H9 (cell line): ENCODE measurements at regions not wholly inside any gene's neighbourhood (a gene's known extent, or its start where the extent isn't known, plus 50 kb on each side); places are given as distances from the start of the nearest gene placed in this dataset.

Source experiments
- DNase-seq: peaks from one replicate; pipeline ENCODE4 v3.0.0-alpha.2; 2017
- H2AFZ ChIP-seq: one replicate; pipeline ENCODE4 v1.6.1; 2013; ENCODE audit warnings: mild to moderate bottlenecking, low read length, control low read depth, moderate library complexity
- H2AK5ac ChIP-seq: 2 replicates; pipeline ENCODE4 v1.6.1; 2013; ENCODE audit warnings: low read length, control low read depth, mixed read lengths; ENCODE audit not compliant: insufficient read length
- H2BK120ac ChIP-seq: one replicate; pipeline ENCODE4 v1.6.1; 2013; ENCODE audit warnings: low read depth, mild to moderate bottlenecking, low read length, control low read depth, inconsistent platforms; ENCODE audit not compliant: poor library complexity, severe bottlenecking
- H2BK12ac ChIP-seq: 2 replicates; pipeline ENCODE4 v1.6.1; 2013; ENCODE audit warnings: low read length, control low read depth, mixed read lengths, low read depth; ENCODE audit not compliant: insufficient read length
- H2BK15ac ChIP-seq: 2 replicates; pipeline ENCODE4 v1.6.1; 2013; ENCODE audit warnings: low read depth, low read length, control low read depth
- H2BK20ac ChIP-seq: one replicate; pipeline ENCODE4 v1.6.1; 2013; ENCODE audit warnings: low read depth, mild to moderate bottlenecking, low read length, control low read depth, inconsistent platforms; ENCODE audit not compliant: poor library complexity, severe bottlenecking
- H2BK5ac ChIP-seq: 2 replicates; pipeline ENCODE4 v1.6.1; 2013; ENCODE audit warnings: low read length, control low read depth, mixed read lengths; ENCODE audit not compliant: insufficient read length
- H3K14ac ChIP-seq: 2 replicates; pipeline ENCODE4 v1.6.1; 2013; ENCODE audit warnings: low read length, control low read depth; ENCODE audit not compliant: insufficient read depth
- H3K18ac ChIP-seq: 2 replicates; pipeline ENCODE4 v1.6.1; 2013; ENCODE audit warnings: low read depth, mild to moderate bottlenecking, mixed read lengths, low read length, control low read depth; ENCODE audit not compliant: insufficient read length
- H3K23ac ChIP-seq: 2 replicates; pipeline ENCODE4 v1.6.1; 2013; ENCODE audit warnings: low read length, control low read depth, mixed read lengths, low read depth; ENCODE audit not compliant: insufficient read length
- H3K23me2 ChIP-seq: 2 replicates; pipeline ENCODE4 v1.6.1; 2013; ENCODE audit warnings: low read depth, mild to moderate bottlenecking, mixed read lengths, low read length, control low read depth; ENCODE audit not compliant: insufficient read length, poor library complexity, severe bottlenecking
- H3K27ac ChIP-seq: 2 replicates; pipeline ENCODE4 v1.5.1; 2013; ENCODE audit warnings: low read length, control low read depth, mixed read lengths, low read depth; ENCODE audit not compliant: insufficient read length
- H3K27me3 ChIP-seq: 2 replicates; pipeline ENCODE4 v1.6.1; 2013; ENCODE audit warnings: low read length, control low read depth, inconsistent platforms; ENCODE audit not compliant: insufficient read depth
- H3K4ac ChIP-seq: 2 replicates; pipeline ENCODE4 v1.6.1; 2013; ENCODE audit warnings: low read depth, mild to moderate bottlenecking, control low read depth, inconsistent platforms, low read length, moderate library complexity
- H3K4me1 ChIP-seq: 2 replicates; pipeline ENCODE4 v1.6.1; 2013; ENCODE audit warnings: low read length, control low read depth, inconsistent platforms; ENCODE audit not compliant: insufficient read depth
- H3K4me2 ChIP-seq: 2 replicates; pipeline ENCODE4 v1.6.1; 2013; ENCODE audit warnings: low read length, control low read depth, mixed read lengths; ENCODE audit not compliant: insufficient read length, insufficient read depth
- H3K56ac ChIP-seq: 2 replicates; pipeline ENCODE4 v1.6.1; 2013; ENCODE audit warnings: low read depth, mild to moderate bottlenecking, mixed read lengths, low read length, control low read depth; ENCODE audit not compliant: insufficient read length
- H3K79me1 ChIP-seq: 2 replicates; pipeline ENCODE4 v1.6.1; 2013; ENCODE audit warnings: low read depth, mild to moderate bottlenecking, moderate library complexity, low read length, control low read depth, inconsistent platforms; ENCODE audit not compliant: insufficient read depth, poor library complexity, severe bottlenecking
- H3K79me2 ChIP-seq: 2 replicates; pipeline ENCODE4 v1.6.1; 2013; ENCODE audit warnings: low read length, control low read depth, inconsistent platforms; ENCODE audit not compliant: insufficient read depth
- H3K9ac ChIP-seq: 2 replicates; pipeline ENCODE4 v1.6.1; 2013; ENCODE audit warnings: low read length, control low read depth, mixed read lengths; ENCODE audit not compliant: insufficient read length; ENCODE audit errors: extremely low read depth
- H3K9me3 ChIP-seq: one replicate; pipeline ENCODE4 v1.6.1; 2013; ENCODE audit warnings: low read depth, low read length, inconsistent platforms; ENCODE audit not compliant: control insufficient read depth
- H3T11ph ChIP-seq: one replicate; pipeline ENCODE4 v1.6.1; 2013; ENCODE audit warnings: mild to moderate bottlenecking, low read length, control low read depth, inconsistent platforms
- H4K20me1 ChIP-seq: one replicate; pipeline ENCODE4 v1.6.1; 2013; ENCODE audit not compliant: control insufficient read depth, insufficient read length, insufficient read depth
- H4K5ac ChIP-seq: 2 replicates; pipeline ENCODE4 v1.6.1; 2013; ENCODE audit warnings: low read depth, mild to moderate bottlenecking, mixed read lengths, low read length, control low read depth; ENCODE audit not compliant: insufficient read length
- H4K8ac ChIP-seq: replicated peaks from 2 replicates; pipeline ENCODE4 v1.6.1; 2013; ENCODE audit warnings: low read length, control low read depth, mixed read lengths, low read depth; ENCODE audit not compliant: insufficient read length
- H4K91ac ChIP-seq: 2 replicates; pipeline ENCODE4 v1.6.1; 2013; ENCODE audit warnings: low read depth, mild to moderate bottlenecking, moderate library complexity, mixed read lengths, low read length, control low read depth; ENCODE audit not compliant: insufficient read length
- H3K27ac Mint-ChIP-seq, 3 experiments: 2 replicates in 2 of 3; 3 replicates in 1 of 3; pipeline ENCODE4 v1.8.0; 2020 to 2021; ENCODE audit warnings: mixed read lengths in 3 of 3, mild to moderate bottlenecking in 1 of 3, moderate library complexity in 1 of 3
- H3K27me3 Mint-ChIP-seq: 2 replicates; pipeline ENCODE4 v1.8.0; 2021; ENCODE audit warnings: low read depth, mild to moderate bottlenecking, moderate library complexity, mixed read lengths
- H3K36me3 Mint-ChIP-seq, 3 experiments: 2 replicates in 2 of 3; 3 replicates in 1 of 3; pipeline ENCODE4 v1.8.0; 2020 to 2021; ENCODE audit warnings: low read depth in 3 of 3, mixed read lengths in 3 of 3; ENCODE audit not compliant: insufficient read depth in 1 of 3
- H3K4me1 Mint-ChIP-seq, 2 experiments: 2 replicates each; pipeline ENCODE4 v1.8.0; 2020; ENCODE audit warnings: mixed read lengths in 2 of 2
- H3K4me3 Mint-ChIP-seq, 2 experiments: 2 replicates in 1 of 2; 3 replicates in 1 of 2; pipeline ENCODE4 v1.8.0; 2020 to 2021; ENCODE audit warnings: mild to moderate bottlenecking in 2 of 2, mixed read lengths in 2 of 2, moderate library complexity in 1 of 2
- H3K9me3 Mint-ChIP-seq, 2 experiments: 2 replicates in 1 of 2; 3 replicates in 1 of 2; pipeline ENCODE4 v1.8.0; 2020; ENCODE audit warnings: mild to moderate bottlenecking in 2 of 2, mixed read lengths in 2 of 2, moderate library complexity in 1 of 2
- CTCF ChIP-seq: fragments of 200-600 bp; sonication (generic); conservative IDR thresholded peaks from 3 replicates; pipeline ENCODE4 v1.8.0; 2021; ENCODE audit warnings: antibody characterized with exemption, mild to moderate bottlenecking

- no peaks in the 10 kb centered on the region for H3K23me2 ChIP-seq
- H3K23ac ChIP-seq = no peak overlapping the region
- no peak overlapping the region for H3K14ac ChIP-seq
- no peak overlapping the region for H2AK5ac ChIP-seq
- no peak for TF ChIP-seq CTCF
- no peaks in the 10 kb centered on the region for H3K79me2 ChIP-seq
- H3K4me1 ChIP-seq = no peaks in the 10 kb centered on the region
- peaks cover under 1 to 1% of the 10 kb centered on the region in 2 experiments; a peak in 2 of 4 replicates for H3K4me1 Mint-ChIP-seq
- H3K27ac Mint-ChIP-seq = no peak overlapping the region
- no peak overlapping the region for H3K27ac ChIP-seq
- no peak overlapping the region for H2BK120ac ChIP-seq
- H2BK5ac ChIP-seq = no peak overlapping the region
- no peak overlapping the region for H3K18ac ChIP-seq
- H4K91ac ChIP-seq = no peak overlapping the region
- H4K8ac ChIP-seq = no peak overlapping the region
- H3K79me1 ChIP-seq = no peaks in the 10 kb centered on the region
- no peak overlapping the region for H3K4me2 ChIP-seq
- H3K4me3 Mint-ChIP-seq = no peak overlapping the region
- H3K36me3 Mint-ChIP-seq = peaks cover 0 to 10% (median 0%) of the 10 kb centered on the region in 3 experiments; a peak in 1 of 7 replicates
- no peak overlapping the region for H2AFZ ChIP-seq
- no peaks in the 10 kb centered on the region for H4K20me1 ChIP-seq
- H4K5ac ChIP-seq = no peak overlapping the region
- no peaks in the 10 kb centered on the region for H3K27me3 ChIP-seq
- H3T11ph ChIP-seq = no peak overlapping the region
- no peak overlapping the region for H2BK15ac ChIP-seq
- no peak for DNase-seq
- H2BK12ac ChIP-seq = no peak overlapping the region
- H3K9me3 Mint-ChIP-seq = peaks cover 3 to 6% of the 10 kb centered on the region in 2 experiments; a peak in 3 of 5 replicates
- H3K56ac ChIP-seq = no peak overlapping the region
- no peak overlapping the region for H3K4ac ChIP-seq
- no peak overlapping the region for H2BK20ac ChIP-seq
- no peaks in the 10 kb centered on the region for H3K9me3 ChIP-seq
- H3K27me3 Mint-ChIP-seq = no peaks in the 10 kb centered on the region
- H3K9ac ChIP-seq = no peak overlapping the region
Measured at GRCh38 chr21:28627691-28628090, 365.0 kb downstream of the LTN1 start.
